CD14-positive monocyte (primary cell): ENCODE measurements at regions not wholly inside any gene's neighbourhood (a gene's known extent, or its start where the extent isn't known, plus 50 kb on each side); places are given as distances from the start of the nearest gene placed in this dataset.

ENCODE experiments used
- DNase-seq, 3 donors: peaks; one replicate each; pipeline ENCODE4 v3.0.0-alpha.2; 2011 to 2022
- H2AFZ ChIP-seq: 2 replicates; pipeline ENCODE4 v1.6.0; 2012; ENCODE audit warnings: mild to moderate bottlenecking, low read depth, low read length, inconsistent platforms; ENCODE audit not compliant: insufficient read depth, poor library complexity, severe bottlenecking
- H3K27ac ChIP-seq, 2 donors: 1 replicate in 1 of 2; 2 replicates in 1 of 2; pipeline ENCODE4 v1.5.1; 2012 to 2013; ENCODE audit warnings: low read length in 2 of 2, control low read depth in 1 of 2, inconsistent platforms in 1 of 2, low read depth in 1 of 2, mild to moderate bottlenecking in 1 of 2
- H3K27me3 ChIP-seq, 2 donors: one replicate each; pipeline versions ENCODE4 v1.6.0 to v1.6.1; 2011 to 2013; ENCODE audit warnings: low read length in 2 of 2; ENCODE audit not compliant: control insufficient read depth in 2 of 2, insufficient read depth in 2 of 2
- H3K36me3 ChIP-seq, 2 donors: replicated peaks in 1 of 2; 1 replicate in 1 of 2; 2 replicates in 1 of 2; pipeline versions ENCODE4 v1.5.1 to v1.6.1; 2012 to 2013; ENCODE audit warnings: low read length in 2 of 2, control low read depth in 1 of 2, inconsistent platforms in 1 of 2, mild to moderate bottlenecking in 1 of 2; ENCODE audit not compliant: insufficient read depth in 2 of 2, control insufficient read depth in 1 of 2
- H3K4me1 ChIP-seq, 2 donors: 1 replicate in 1 of 2; 2 replicates in 1 of 2; pipeline versions ENCODE4 v1.5.1 to v1.6.1; 2012 to 2013; ENCODE audit warnings: low read length in 2 of 2, control low read depth in 1 of 2, inconsistent platforms in 1 of 2, mild to moderate bottlenecking in 1 of 2, moderate library complexity in 1 of 2; ENCODE audit not compliant: insufficient read depth in 2 of 2, control insufficient read depth in 1 of 2
- H3K4me2 ChIP-seq: replicated peaks from 2 replicates; pipeline ENCODE3; 2012; ENCODE audit warnings: low read length, moderate library complexity, mild to moderate bottlenecking; ENCODE audit not compliant: poor library complexity, severe bottlenecking; ENCODE audit errors: extremely low read depth
- H3K4me3 ChIP-seq, 3 experiments: fragments of 200-600 bp in 1 of 3; sonication (generic) in 1 of 3; replicated peaks in 1 of 3; 1 replicate in 2 of 3; 2 replicates in 1 of 3; pipeline ENCODE4 v1.5.1; 2011 to 2013; ENCODE audit warnings: low read length in 3 of 3, mild to moderate bottlenecking in 3 of 3, control low read depth in 2 of 3, low read depth in 2 of 3, inconsistent platforms in 1 of 3, moderate library complexity in 1 of 3
- H3K79me2 ChIP-seq: 2 replicates; pipeline ENCODE4 v1.6.0; 2012; ENCODE audit warnings: mild to moderate bottlenecking, control low read depth, inconsistent platforms, low read length, moderate library complexity; ENCODE audit not compliant: insufficient read depth
- H3K9ac ChIP-seq: 2 replicates; pipeline ENCODE4 v1.6.0; 2017; ENCODE audit warnings: low read length, mild to moderate bottlenecking; ENCODE audit not compliant: insufficient read depth, poor library complexity, severe bottlenecking
- H3K9me3 ChIP-seq, 2 donors: replicated peaks in 1 of 2; 1 replicate in 1 of 2; 2 replicates in 1 of 2; pipeline versions ENCODE4 v1.5.1 to v1.6.1; 2012 to 2013; ENCODE audit warnings: low read length in 2 of 2, control low read depth in 1 of 2; ENCODE audit not compliant: control insufficient read depth in 1 of 2, insufficient read depth in 1 of 2
- H4K20me1 ChIP-seq: 2 replicates; pipeline ENCODE4 v1.6.0; 2012; ENCODE audit warnings: mild to moderate bottlenecking, low read length, control low read depth, moderate library complexity; ENCODE audit not compliant: insufficient read depth
- H3K27ac Mint-ChIP-seq, 7 donors: one replicate each; pipeline ENCODE4 v1.8.0; 2020; ENCODE audit warnings: mild to moderate bottlenecking in 7 of 7, mixed read lengths in 7 of 7, moderate library complexity in 6 of 7, inconsistent platforms in 2 of 7
- H3K27me3 Mint-ChIP-seq, 3 donors: one replicate each; pipeline ENCODE4 v1.8.0; 2021 to 2022; ENCODE audit warnings: low read depth in 3 of 3, mild to moderate bottlenecking in 3 of 3, mixed read lengths in 3 of 3, moderate library complexity in 3 of 3, inconsistent platforms in 1 of 3
- H3K36me3 Mint-ChIP-seq, 2 donors: one replicate each; pipeline ENCODE4 v1.8.0; 2020; ENCODE audit warnings: mixed read lengths in 2 of 2, inconsistent platforms in 1 of 2, mild to moderate bottlenecking in 1 of 2
- H3K4me1 Mint-ChIP-seq: one replicate; pipeline ENCODE4 v1.8.0; 2020; ENCODE audit warnings: mild to moderate bottlenecking, mixed read lengths
- H3K4me3 Mint-ChIP-seq, 2 donors: one replicate each; pipeline ENCODE4 v1.8.0; 2020; ENCODE audit warnings: mild to moderate bottlenecking in 2 of 2, mixed read lengths in 2 of 2, moderate library complexity in 1 of 2
- H3K9me3 Mint-ChIP-seq, 7 donors: one replicate each; pipeline ENCODE4 v1.8.0; 2020 to 2022; ENCODE audit warnings: mixed read lengths in 7 of 7, mild to moderate bottlenecking in 6 of 7, moderate library complexity in 6 of 7, inconsistent platforms in 2 of 7
- CTCF ChIP-seq: fragments of 200-600 bp; IDR thresholded peaks from one replicate; pipeline ENCODE4 v1.8.0; 2022; ENCODE audit warnings: antibody characterized with exemption, mild to moderate bottlenecking
- WGBS: methylation state at CpG from one replicate; pipeline ENCODE4 v1.1.5; 2013; ENCODE audit warnings: missing lambda C conversion rate; ENCODE audit not compliant: insufficient coverage; 5-methylcytosine and 5-hydroxymethylcytosine counted together
- intact Hi-C, 2 donors: fragments of 100-400 bp; cut with micrococcal nuclease; formaldehyde crosslinking; loops; one replicate each; pipeline versions ENCODE4 v1.15.0 to v1.15.1; 2023

- intact Hi-C loops, result no loop called here
- Histone ChIP-seq H2AFZ (no peak overlapping the region), H4K20me1 (no peaks in the 10 kb centered on the region), H3K27ac (no peak overlapping the region), H3K36me3 (no peaks in the 10 kb centered on the region), H3K79me2 (no peaks in the 10 kb centered on the region), H3K4me3 (no peak overlapping the region), H3K4me1 (no peaks in the 10 kb centered on the region), H3K9me3 (peaks cover 0 to 11% of the 10 kb centered on the region in 2 donors), H3K9ac (no peak overlapping the region), H3K4me2 (no peak overlapping the region), H3K27me3 (no peaks in the 10 kb centered on the region)
- Mint-ChIP-seq H3K36me3 (no peaks in the 10 kb centered on the region), H3K4me3 (no peak overlapping the region), H3K27me3 (no peaks in the 10 kb centered on the region), H3K4me1 (no peaks in the 10 kb centered on the region), H3K9me3 (peaks cover 0 to 2% (median 0%) of the 10 kb centered on the region in 7 donors), H3K27ac (no peak overlapping the region)
- no peak for TF ChIP-seq CTCF
- no peak for DNase-seq
- WGBS, result 97% methylated on average over 6 of the region's 7 CpGs
These were observed 164.2 kb upstream of the C1orf174 start for GRCh38 chr1:4064150-4064889.

GRCh38 chr1:4066860-4067599, 167.0 kb upstream of the C1orf174 start:
- no peak for DNase-seq
- Histone ChIP-seq H3K4me3 (no peak overlapping the region), H3K27ac (no peak overlapping the region), H3K9ac (no peak overlapping the region), H3K36me3 (no peaks in the 10 kb centered on the region), H3K4me1 (no peaks in the 10 kb centered on the region), H3K4me2 (no peak overlapping the region), H3K79me2 (no peaks in the 10 kb centered on the region), H4K20me1 (no peaks in the 10 kb centered on the region), H3K27me3 (no peaks in the 10 kb centered on the region), H2AFZ (no peak overlapping the region), H3K9me3 (peaks cover 0 to 11% of the 10 kb centered on the region in 2 donors)
- peaks cover 0 to 2% (median 0%) of the 10 kb centered on the region in 7 donors for H3K9me3 Mint-ChIP-seq
- H3K36me3 Mint-ChIP-seq, result no peaks in the 10 kb centered on the region
- TF ChIP-seq CTCF, result no peak
- no peaks in the 10 kb centered on the region for H3K4me1 Mint-ChIP-seq
- H3K27ac Mint-ChIP-seq, result no peak overlapping the region
- H3K27me3 Mint-ChIP-seq, result peaks cover 0 to 2% (median 2%) of the 10 kb centered on the region in 3 donors
- H3K4me3 Mint-ChIP-seq, result no peak overlapping the region
- intact Hi-C loops, result no loop called here
- 96% methylated on average over 3 of the region's 3 CpGs for WGBS
